ENCODE measurements at regions not wholly inside any gene's neighbourhood (a gene's known extent, or its start where the extent isn't known, plus 50 kb on each side); places are given as distances from the start of the nearest gene placed in this dataset.

GRCh38 chr3:34180532-34180931 lies 382.1 kb downstream of the PDCD6IP start:
- Histone ChIP-seq H3K36me3 (ENCODE audit: control insufficient read depth in 2 of 2, extremely low read depth in 1 of 2, insufficient read depth in 2 of 2, low read length in 2 of 2) (no peaks in the 10 kb centered on the region), H3K4me2 (ENCODE audit: insufficient read depth, low read length) (no peak overlapping the region), H3K9me1 (replicated peaks; ENCODE audit: control insufficient read depth, extremely low read depth, insufficient read depth, low read length) (no peaks in the 10 kb centered on the region), H3K27ac (ENCODE audit: insufficient read depth, low read depth, low read length) (no peak overlapping the region), H4K20me1 (replicated peaks; ENCODE audit: control insufficient read depth, extremely low read depth, insufficient read depth, low read length) (no peaks in the 10 kb centered on the region), H2AFZ (ENCODE audit: low read depth, low read length) (no peak overlapping the region), H3K79me2 (ENCODE audit: control insufficient read depth, insufficient read depth, low read length) (no peaks in the 10 kb centered on the region), H3K4me3 (replicated peaks in 1 of 3; ENCODE audit: insufficient read depth in 1 of 3, low read depth in 1 of 3, low read length in 3 of 3) (no peak overlapping the region), H3K27me3 (ENCODE audit: control insufficient read depth in 2 of 2, insufficient read depth in 2 of 2, low read length in 2 of 2) (no peaks in the 10 kb centered on the region), H3K9me3 (replicated peaks; ENCODE audit: control insufficient read depth, insufficient read depth, low read length) (no peaks in the 10 kb centered on the region), H3K4me1 (ENCODE audit: control insufficient read depth, extremely low read depth, insufficient read depth, low read length) (peaks cover 17% of the 10 kb centered on the region), H3K9ac (replicated peaks; ENCODE audit: extremely low read depth, insufficient read depth, low read length) (no peak overlapping the region)
- intact Hi-C loops (cut with micrococcal nuclease) (no loop called here), dilution Hi-C loops (cut with MboI; ENCODE audit: extremely low pct_ligation_motif_present, low sequenced_read_pairs) (no loop called here)
- no peak for FAIRE-seq
- BruUV-seq (replicated peaks): no TSS peak
- ChIA-PET POLR2A (no interaction called here), CTCF (no interaction called here)
- TF ChIP-seq GATA2 (IDR thresholded peaks at IDR 0.05; ENCODE audit: insufficient read depth, insufficient read length, low read depth, low read length): no peak
- no peak for TF ChIP-seq MAX (IDR thresholded peaks at IDR 0.05; ENCODE audit: insufficient read depth, insufficient read length)
- TF ChIP-seq POLR2A (IDR thresholded peaks at IDR 0.05; ENCODE audit: low read depth, low read length): no peak
- TF ChIP-seq CTCF (IDR thresholded peaks at IDR 0.05; ENCODE audit: extremely low read depth in 1 of 2, insufficient read depth in 1 of 2, low read depth in 1 of 2, low read length in 2 of 2): no peak
- TF ChIP-seq FOS (IDR thresholded peaks at IDR 0.05; ENCODE audit: borderline replicate concordance, insufficient read depth, low read length): no peak
- TF ChIP-seq MYC (IDR thresholded peaks at IDR 0.05; ENCODE audit: low read depth, low read length): no peak
- TF ChIP-seq JUN (IDR thresholded peaks at IDR 0.05; ENCODE audit: borderline replicate concordance, insufficient read depth, insufficient read length, low read depth): no peak
- no peak for TF ChIP-seq POLR2AphosphoS5 (IDR thresholded peaks at IDR 0.05; ENCODE audit: insufficient read depth, low read depth, low read length)
- no peak for TF ChIP-seq EZH2 (IDR thresholded peaks at IDR 0.05; ENCODE audit: borderline replicate concordance, low read depth, low read length, severe bottlenecking)
- no peak for DNase-seq (ENCODE audit: low read depth, low spot score)

Data from endothelial cell of umbilical vein (primary cell).